ENCODE measurements at regions not wholly inside any gene's neighbourhood (a gene's known extent, or its start where the extent isn't known, plus 50 kb on each side); places are given as distances from the start of the nearest gene placed in this dataset.

- no peak for TF ChIP-seq CTCF (IDR thresholded peaks at IDR 0.05)
- TF ChIP-seq POLR2A (IDR thresholded peaks at IDR 0.05): no peak
These were observed 323.5 kb downstream of the LMO4 start for GRCh38 chr1:87652176-87652575.

Measured in body of pancreas (tissue), 4 donors.